Pancreas (tissue), 10 donors: ENCODE measurements at regions not wholly inside any gene's neighbourhood (a gene's known extent, or its start where the extent isn't known, plus 50 kb on each side); places are given as distances from the start of the nearest gene placed in this dataset.

ENCODE experiments used
- ATAC-seq, 4 donors: fragments of 200-7000 bp; cut with Tn5 transposase; one replicate each; pipeline versions ENCODE4 v1.8.0 to v1.9.1; 2020; ENCODE audit warnings: mild to moderate bottlenecking in 4 of 4, moderate library complexity in 4 of 4
- DNase-seq, 6 donors: peaks; one replicate each; pipeline ENCODE4 v3.0.0-alpha.2; 2020
- FAIRE-seq: peaks from 2 replicates; lab custom pipeline; 2012; peaks lifted over from hg19 to GRCh38; lab: Jason Lieb, UNC
- H3K27ac ChIP-seq, 4 donors: fragments of 200-600 bp; sonication (generic); 1 replicate in 3 of 4; 2 replicates in 1 of 4; pipeline versions ENCODE4 v1.5.0 to v1.8.0; 2020
- H3K27me3 ChIP-seq, 4 donors: fragments of 200-600 bp; one replicate each; pipeline ENCODE4 v1.8.0; 2021
- H3K36me3 ChIP-seq, 3 donors: fragments of 200-600 bp; sonication (generic) in 1 of 3; one replicate each; pipeline versions ENCODE4 v1.5.0 to v1.8.0; 2020 to 2021
- H3K4me1 ChIP-seq, 3 donors: fragments of 200-600 bp; one replicate each; pipeline ENCODE4 v1.8.0; 2021
- H3K4me3 ChIP-seq, 4 donors: fragments of 200-600 bp; sonication (generic) in 2 of 4; one replicate each; pipeline versions ENCODE4 v1.5.0 to v1.8.0; 2020 to 2021
- H3K9me3 ChIP-seq, 4 donors: fragments of 200-600 bp; one replicate each; pipeline ENCODE4 v1.8.0; 2021
- CTCF ChIP-seq, 4 donors: fragments of 200-600 bp; sonication (generic) in 3 of 4; IDR thresholded peaks; one replicate each; pipeline versions ENCODE4 v1.5.0 to v1.8.0; 2021; ENCODE audit warnings: antibody characterized with exemption in 4 of 4
- WGBS, 2 donors: extraction: QIAGEN DNeasy Blood & Tissue Kit; methylation state at CpG; one replicate each; pipeline ENCODE4 v1.1.7; 2013; 5-methylcytosine and 5-hydroxymethylcytosine counted together
- intact Hi-C, 3 donors: fragments of 100-400 bp; cut with DNase I; formaldehyde crosslinking; loops; one replicate each; pipeline versions ENCODE4 v1.11.1 to v1.14.2; 2022
- donor health status: healthy with polysubstance abuse.
- donor health status: DM: no; HTN: no; CAD: no; lungs with moderate emphysema.
- donor health status: DM: no; HTN: no; CAD: no.
- donor health status: control.
- donor health status: control.
- donor health status: Bipolar disorder and iron deficiency.
- donor health status: DM: yes; HTN: yes; CAD: no.
- donor health status: DM: no; HTN: no; CAD: no.
- donor health status: DM: no; HTN: no; CAD: no.
- donor health status: DM: yes; HTN: yes; CAD: no.

DNA sequence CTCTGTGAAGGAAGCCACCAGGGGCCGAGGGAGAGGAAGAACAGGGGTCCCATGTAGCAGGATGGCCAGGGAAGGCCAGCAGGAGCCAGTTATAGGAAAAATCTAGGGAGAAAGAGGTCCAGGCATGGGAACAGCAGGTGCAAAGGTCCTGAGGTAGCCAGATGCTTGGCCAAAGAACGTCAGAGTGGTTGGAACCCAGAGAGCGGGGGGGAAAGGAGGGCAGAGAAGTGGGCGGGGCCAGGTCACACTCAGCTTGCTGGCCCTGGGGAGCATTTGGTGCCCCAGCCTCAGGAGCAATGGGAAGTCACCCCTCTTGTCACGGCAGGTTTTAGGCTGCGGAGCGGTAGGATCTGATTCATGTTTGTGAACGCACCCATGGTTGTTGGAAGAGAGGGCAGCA is 180.5 kb downstream of the PHETA1 start:
- no peak for TF ChIP-seq CTCF (IDR thresholded peaks at IDR 0.05)
- H3K36me3 ChIP-seq, result no peaks in the 10 kb centered on the region
- intact Hi-C loops, result no loop called here
- 79 to 84% methylated on average over 7 to 8 of the region's 8 CpGs for WGBS, 2 donors
- no peak overlapping the region for H3K4me3 ChIP-seq
- no peaks in the 10 kb centered on the region for H3K9me3 ChIP-seq
- DNase-seq (no peak), ATAC-seq (no peak), FAIRE-seq (no peak)
- no peak overlapping the region for H3K27ac ChIP-seq
- no peaks in the 10 kb centered on the region for H3K4me1 ChIP-seq
- no peaks in the 10 kb centered on the region for H3K27me3 ChIP-seq

GRCh38 chr12:111186347-111186746 is 182.5 kb downstream of the PHETA1 start:
- no peaks in the 10 kb centered on the region for H3K4me1 ChIP-seq
- H3K9me3 ChIP-seq, result no peaks in the 10 kb centered on the region
- H3K4me3 ChIP-seq, result no peak overlapping the region
- FAIRE-seq (no peak), DNase-seq (no peak), ATAC-seq (no peak)
- H3K36me3 ChIP-seq, result no peaks in the 10 kb centered on the region
- H3K27ac ChIP-seq, result no peak overlapping the region
- 76 to 77% methylated on average over 17 of the region's 17 CpGs for WGBS, 2 donors
- no peak for TF ChIP-seq CTCF (IDR thresholded peaks at IDR 0.05)
- no peaks in the 10 kb centered on the region for H3K27me3 ChIP-seq
- intact Hi-C loops, result no loop called here

- intact Hi-C loops, result no loop called here
- DNase-seq (no peak), FAIRE-seq (no peak), ATAC-seq (no peak)
- H3K4me1 ChIP-seq, result no peaks in the 10 kb centered on the region
- no peaks in the 10 kb centered on the region for H3K27me3 ChIP-seq
- 89 to 91% methylated on average over 6 of the region's 6 CpGs for WGBS, 2 donors
- no peak overlapping the region for H3K27ac ChIP-seq
- no peak overlapping the region for H3K4me3 ChIP-seq
- no peak for TF ChIP-seq CTCF (IDR thresholded peaks at IDR 0.05)
- H3K9me3 ChIP-seq, result no peaks in the 10 kb centered on the region
- H3K36me3 ChIP-seq, result no peaks in the 10 kb centered on the region
Observed at GRCh38 chr12:111185889-111186227, 183.0 kb downstream of the PHETA1 start.

- Histone ChIP-seq H3K36me3 (no peaks in the 10 kb centered on the region), H3K27ac (no peak overlapping the region), H3K4me3 (no peak overlapping the region), H3K9me3 (no peaks in the 10 kb centered on the region), H3K27me3 (no peaks in the 10 kb centered on the region), H3K4me1 (no peaks in the 10 kb centered on the region)
- intact Hi-C loops, result no loop called here
- no peak for ATAC-seq
- no peak for DNase-seq
- 64 to 72% methylated on average over 12 to 13 of the region's 13 CpGs for WGBS, 2 donors
- no peak for TF ChIP-seq CTCF (IDR thresholded peaks at IDR 0.05)
- FAIRE-seq, result no peak
Observed at GRCh38 chr12:111185206-111185888, 183.5 kb downstream of the PHETA1 start.

DNA sequence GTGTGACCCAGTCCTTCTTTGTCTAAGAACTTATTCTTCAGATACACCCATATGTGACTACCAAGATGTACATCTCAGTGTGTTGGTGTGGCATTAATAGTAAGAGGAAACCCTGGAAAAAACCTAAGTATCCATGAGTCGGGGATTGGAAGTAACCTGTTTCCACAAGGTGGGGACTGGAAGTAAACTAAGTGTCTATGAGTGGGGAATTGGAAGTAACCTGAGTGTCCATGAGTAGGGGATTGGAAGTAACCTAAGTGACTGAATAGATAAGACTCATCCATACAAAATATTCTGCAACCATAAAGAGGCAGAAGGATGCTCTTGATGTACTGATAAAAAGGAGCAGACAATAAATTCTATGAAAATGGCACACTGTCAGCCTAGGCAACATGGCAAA is 184.7 kb downstream of the PHETA1 start:
- DNase-seq, result no peak
- no peaks in the 10 kb centered on the region for H3K4me1 ChIP-seq
- WGBS, 2 donors, result 88 to 89% methylated on average over 1 of the region's 1 CpG
- no peak for TF ChIP-seq CTCF (IDR thresholded peaks at IDR 0.05)
- no peak overlapping the region for H3K4me3 ChIP-seq
- FAIRE-seq, result no peak
- no peaks in the 10 kb centered on the region for H3K27me3 ChIP-seq
- H3K36me3 ChIP-seq, result no peaks in the 10 kb centered on the region
- no peak overlapping the region for H3K27ac ChIP-seq
- ATAC-seq, result no peak
- no peaks in the 10 kb centered on the region for H3K9me3 ChIP-seq
- intact Hi-C loops, result no loop called here
